ENCODE measurements at regions not wholly inside any gene's neighbourhood (a gene's known extent, or its start where the extent isn't known, plus 50 kb on each side); places are given as distances from the start of the nearest gene placed in this dataset.
"Not testable (repeated sequence)": the region's sequence is repeated elsewhere in the genome, so short reads cannot be mapped to it uniquely, and the experiment has no call there.

DNA sequence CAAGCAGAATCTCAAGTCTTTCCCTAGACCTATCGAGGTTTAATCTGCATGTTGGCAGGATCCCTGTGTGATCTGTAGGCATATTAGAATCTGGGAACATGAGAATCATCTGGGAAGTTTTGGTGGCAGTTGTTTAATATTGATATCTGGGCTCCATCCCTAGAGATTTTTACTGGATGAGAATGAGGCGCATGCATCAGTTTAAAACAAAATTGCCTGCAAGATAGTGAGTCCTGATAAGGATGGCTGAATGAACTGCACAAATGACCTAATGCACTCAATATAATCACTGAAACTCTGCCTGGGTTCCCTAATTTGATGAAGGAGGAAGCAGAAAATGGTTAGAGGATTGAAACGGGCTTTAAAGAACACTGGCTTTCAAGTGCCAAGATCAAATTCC is 218.0 kb downstream of the FGFR2 start:
- DNase-seq (ENCODE audit: low spot score): no peak

DNA sequence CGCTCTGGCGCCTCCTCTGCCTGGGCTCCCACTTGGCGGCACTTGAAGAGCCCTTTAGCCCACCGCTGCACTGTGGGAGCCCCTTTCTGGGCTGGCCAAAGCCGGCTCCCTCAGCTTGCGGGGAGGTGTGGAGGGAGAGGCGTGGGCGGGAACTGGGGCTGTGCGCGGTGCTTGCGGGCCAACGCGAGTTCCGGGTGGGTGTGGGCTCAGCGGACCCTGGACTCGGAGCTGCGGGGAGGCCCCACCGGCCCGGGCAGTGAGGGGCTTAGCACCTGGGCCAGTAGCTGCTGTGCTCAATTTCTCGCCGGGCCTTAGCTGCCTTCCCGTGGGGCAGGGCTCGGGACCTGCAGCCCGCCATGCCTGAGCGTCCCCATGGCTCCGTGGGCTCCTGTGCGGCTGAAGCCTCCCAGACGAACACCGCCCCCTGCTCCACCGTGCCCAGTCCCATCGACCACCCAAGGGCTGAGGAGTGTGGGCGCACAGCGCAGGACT is 216.2 kb downstream of the FGFR2 start:
- not testable (repeated sequence) for DNase-seq (ENCODE audit: low spot score)

DNA sequence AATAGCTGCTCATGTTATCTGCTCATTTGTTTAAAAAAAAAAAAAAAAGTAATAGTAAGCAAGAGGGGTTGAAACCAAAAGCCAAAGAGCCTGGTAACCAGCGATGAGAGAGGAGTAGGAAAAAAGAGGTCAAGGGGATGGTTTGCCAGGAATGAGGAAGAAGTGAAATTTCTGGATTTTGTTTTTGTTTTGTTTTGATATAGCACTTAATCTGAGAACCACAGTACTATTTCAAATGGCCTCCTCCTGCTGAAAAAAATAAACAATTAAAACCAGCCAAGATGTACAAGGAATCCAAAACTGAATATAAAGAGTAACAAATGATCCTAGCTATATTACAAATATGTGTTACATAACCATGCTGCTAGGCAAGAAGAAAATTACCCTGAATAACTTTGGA is 213.1 kb downstream of the FGFR2 start:
- DNase-seq (ENCODE audit: low spot score): no peak

- no peak for DNase-seq (ENCODE audit: low spot score)
These were observed 205.6 kb downstream of the FGFR2 start for GRCh38 chr10:121392657-121393056.

GRCh38 chr10:121393522-121393921 is 204.7 kb downstream of the FGFR2 start:
- no peak for DNase-seq (ENCODE audit: low spot score)

DNA sequence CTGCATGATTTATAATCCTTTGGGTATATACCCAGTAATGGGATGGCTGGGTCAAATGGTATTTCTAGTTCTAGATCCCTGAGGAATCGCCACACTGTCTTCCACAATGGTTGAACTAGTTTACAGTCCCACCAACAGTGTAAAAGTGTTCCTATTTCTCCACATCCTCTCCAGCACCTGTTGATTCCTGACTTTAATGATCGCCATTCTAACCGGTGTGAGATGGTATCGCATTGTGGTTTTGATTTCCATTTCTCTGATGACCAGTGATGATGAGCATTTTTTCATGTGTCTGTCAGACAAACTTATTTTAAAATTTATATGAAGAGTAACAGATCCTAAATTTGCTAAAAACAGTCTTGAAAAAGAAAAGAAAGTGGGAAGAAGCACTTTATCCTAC is 197.7 kb downstream of the FGFR2 start:
- DNase-seq (ENCODE audit: low spot score): not testable (repeated sequence)

GRCh38 chr10:121403527-121403926 is 194.7 kb downstream of the FGFR2 start:
- no peak for DNase-seq (ENCODE audit: low spot score)

GRCh38 chr10:121404611-121405010 is 193.6 kb downstream of the FGFR2 start:
- no peak for DNase-seq (ENCODE audit: low spot score)

GRCh38 chr10:121405096-121405495 is 193.1 kb downstream of the FGFR2 start:
- DNase-seq (ENCODE audit: low spot score): peak; percentile 24

GRCh38 chr10:121405549-121405948 is 192.7 kb downstream of the FGFR2 start:
- DNase-seq (ENCODE audit: low spot score): peak; percentile 16

- DNase-seq (ENCODE audit: low spot score): no peak
These were observed 192.3 kb downstream of the FGFR2 start for GRCh38 chr10:121405953-121406352.

DNA sequence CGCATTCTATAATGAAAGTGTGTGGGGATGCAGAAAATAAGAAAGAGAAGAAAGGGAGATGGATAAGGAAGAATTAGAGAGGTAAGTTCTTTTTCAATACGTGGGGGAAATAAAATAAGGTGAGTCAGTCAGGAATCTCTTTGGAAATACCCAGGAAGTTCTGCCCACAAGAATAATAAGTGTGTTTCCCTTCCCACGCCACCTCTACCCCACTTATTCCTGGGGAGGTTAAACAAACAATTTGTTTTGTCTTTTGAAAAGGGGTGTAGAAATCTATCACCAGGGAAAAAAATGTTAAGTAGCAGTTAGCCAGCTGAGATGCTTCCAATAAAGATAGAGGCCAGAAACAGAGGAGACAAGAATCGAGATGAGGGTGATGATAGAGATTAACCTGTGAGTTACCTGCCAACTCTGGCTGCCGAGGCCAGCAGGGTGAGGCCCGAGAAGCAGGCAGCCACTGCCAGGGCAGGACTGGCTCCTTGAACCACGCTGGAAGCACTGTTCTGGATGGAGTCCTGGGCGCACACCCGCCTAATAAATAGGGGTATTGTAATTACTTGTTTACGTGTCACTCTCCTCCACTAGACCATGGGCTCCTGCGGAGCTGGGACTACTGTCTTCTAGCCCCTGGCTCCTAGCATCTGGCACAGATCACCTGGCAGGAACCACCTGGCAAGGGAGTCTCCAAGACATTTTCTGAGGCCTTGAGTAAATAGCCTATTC is 191.3 kb downstream of the FGFR2 start:
- peak; percentile 45 for DNase-seq (ENCODE audit: low spot score)

DNA sequence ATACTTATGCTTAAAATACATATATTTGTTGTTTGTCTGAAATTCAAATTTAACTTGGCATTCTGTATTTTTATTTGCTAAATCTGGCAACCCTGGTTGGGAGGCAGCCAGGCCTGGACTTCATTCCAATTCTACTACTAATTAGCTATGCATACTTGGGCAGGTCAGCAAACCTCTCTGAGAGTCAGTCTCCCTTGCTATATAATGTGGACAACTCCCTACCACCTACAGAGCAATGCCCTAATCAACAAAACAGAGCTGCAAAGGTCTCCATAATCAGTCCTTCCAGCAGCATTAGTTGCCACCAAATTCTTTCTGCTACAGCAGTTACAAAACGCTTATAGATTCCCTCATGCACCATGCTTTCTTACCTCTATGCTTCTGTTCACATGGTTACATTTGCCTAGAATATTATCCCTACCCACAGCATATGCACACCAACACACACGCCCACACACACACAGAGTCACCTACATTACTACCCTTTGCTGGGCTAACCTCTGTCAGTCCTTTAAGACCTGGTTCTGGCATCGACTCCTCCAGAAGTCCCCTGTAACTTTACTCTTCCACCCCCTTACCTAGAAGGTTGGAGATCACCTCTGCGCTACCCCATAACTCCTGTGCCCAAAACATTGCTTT is 188.7 kb downstream of the FGFR2 start:
- DNase-seq (ENCODE audit: low spot score): no peak

- no peak for DNase-seq (ENCODE audit: low spot score)
These were observed 187.2 kb downstream of the FGFR2 start for GRCh38 chr10:121411004-121411403.

GRCh38 chr10:121413951-121414350 is 184.3 kb downstream of the FGFR2 start:
- no peak for DNase-seq (ENCODE audit: low spot score)

- no peak for DNase-seq (ENCODE audit: low spot score)
These were observed 183.7 kb downstream of the FGFR2 start for GRCh38 chr10:121414366-121415062.

- DNase-seq (ENCODE audit: low spot score): no peak
These were observed 183.2 kb downstream of the FGFR2 start for GRCh38 chr10:121415063-121415399.

DNA sequence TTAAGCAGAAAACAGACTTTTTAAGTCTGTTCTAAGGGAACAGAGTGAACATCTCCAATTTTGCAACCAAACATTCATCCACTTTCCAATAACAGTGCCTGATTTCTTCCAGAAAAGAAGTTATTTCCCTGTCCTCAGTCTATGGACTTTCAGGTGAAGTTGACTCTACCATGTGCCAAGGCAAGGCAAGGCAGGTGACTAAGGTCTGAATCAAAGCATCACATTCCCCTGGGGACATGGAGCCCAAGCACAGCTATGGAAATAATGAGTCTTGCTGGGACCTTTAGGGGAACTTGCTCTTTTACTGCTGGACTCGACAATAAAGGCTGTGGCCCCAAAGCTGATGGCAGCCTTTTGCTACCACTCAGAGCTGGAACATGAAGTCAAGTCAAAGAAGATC is 182.2 kb downstream of the FGFR2 start:
- DNase-seq (ENCODE audit: low spot score): no peak

- no peak for DNase-seq (ENCODE audit: low spot score)
These were observed 180.9 kb downstream of the FGFR2 start for GRCh38 chr10:121417298-121417697.

DNA sequence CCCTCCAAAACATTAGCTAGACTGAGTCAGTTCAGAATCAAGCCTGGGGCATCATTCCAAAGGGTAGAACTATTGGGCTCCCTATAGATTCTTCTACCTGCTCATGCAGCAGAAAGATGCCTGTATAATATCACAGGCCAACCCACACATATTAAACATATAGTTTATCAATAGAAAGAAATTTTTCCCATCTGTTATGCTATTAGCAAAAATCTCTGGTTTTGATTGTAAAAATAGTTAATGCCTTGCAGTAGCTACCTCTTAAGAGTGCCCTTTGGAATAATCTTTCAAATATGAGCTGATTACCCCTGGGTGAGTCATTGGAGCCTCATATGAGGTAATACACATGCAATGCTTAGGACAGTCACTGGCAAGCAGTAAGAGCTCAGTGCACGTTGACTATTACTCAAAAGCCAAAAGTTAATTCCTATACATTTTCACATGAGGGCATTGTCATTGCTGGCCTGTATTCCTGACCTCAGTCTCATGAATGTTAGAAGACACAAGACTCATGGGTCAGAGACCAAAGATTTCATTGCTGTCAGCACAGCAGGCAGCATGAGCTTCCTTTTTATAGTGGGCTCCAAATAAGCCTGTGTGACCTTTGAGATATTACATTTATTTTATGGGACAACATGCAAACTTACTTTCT is 180.0 kb downstream of the FGFR2 start:
- DNase-seq (ENCODE audit: low spot score): no peak

DNA sequence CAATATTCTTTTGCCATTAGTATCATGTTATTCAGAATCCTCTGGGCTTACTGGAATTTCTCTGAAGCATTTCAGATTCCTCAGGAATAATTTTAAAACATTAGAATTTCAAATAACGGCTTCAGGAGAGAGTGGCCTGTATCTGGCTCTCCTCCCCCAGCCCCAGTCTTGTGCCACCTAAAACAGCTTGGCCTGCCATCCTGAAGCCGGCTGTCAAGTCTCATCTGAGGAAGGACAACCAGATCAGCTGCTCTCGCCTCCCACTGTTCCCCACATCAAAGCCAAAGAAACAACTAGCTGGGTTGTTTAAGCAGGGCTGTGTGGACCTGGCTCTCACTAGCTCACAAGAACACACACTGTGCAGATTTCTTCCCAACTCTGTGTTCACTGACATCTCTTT is 178.2 kb downstream of the FGFR2 start:
- no peak for DNase-seq (ENCODE audit: low spot score)

- DNase-seq (ENCODE audit: low spot score): no peak
These were observed 176.1 kb downstream of the FGFR2 start for GRCh38 chr10:121422096-121422495.

DNA sequence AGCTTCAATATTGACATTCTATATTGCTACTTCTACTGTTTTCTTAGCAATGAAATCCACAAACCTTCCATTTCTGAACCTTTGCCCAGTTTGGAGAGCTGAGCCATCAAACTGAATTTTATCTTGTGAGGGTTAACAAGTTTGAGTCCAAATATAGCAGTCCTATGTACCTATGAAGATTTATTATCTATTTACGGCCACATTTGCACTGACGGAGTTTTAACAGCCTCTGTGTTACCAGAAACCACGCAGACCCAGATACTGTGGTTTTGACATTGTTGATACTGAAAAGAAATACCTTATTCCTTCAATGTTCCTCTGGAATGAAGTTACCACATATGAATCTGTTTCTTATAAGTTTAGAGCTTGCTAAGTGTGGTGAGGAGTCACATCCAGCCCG is 172.6 kb downstream of the FGFR2 start:
- no peak for DNase-seq (ENCODE audit: low spot score)
